Coronary artery (tissue), 2 donors: ENCODE measurements at regions not wholly inside any gene's neighbourhood (a gene's known extent, or its start where the extent isn't known, plus 50 kb on each side); places are given as distances from the start of the nearest gene placed in this dataset.

Source experiments
- DNase-seq: peaks from one replicate; pipeline ENCODE4 v3.0.0-alpha.2; 2017; ENCODE audit warnings: low spot score
- H3K27ac ChIP-seq, 2 donors: fragments of 200-600 bp; sonication (generic); one replicate each; pipeline ENCODE4 v1.5.1; 2016 to 2019
- H3K4me3 ChIP-seq: fragments of 200-600 bp; sonication (generic); 2 replicates; pipeline ENCODE4 v1.5.1; 2016; ENCODE audit warnings: mild to moderate bottlenecking, moderate library complexity
- TF ChIP-seq, protein P1 (sequence below): fragments of 200-600 bp; sonication (generic); IDR thresholded peaks from one replicate; pipeline ENCODE4 v1.5.1; 2019; ENCODE audit warnings: antibody characterized with exemption

DNA sequence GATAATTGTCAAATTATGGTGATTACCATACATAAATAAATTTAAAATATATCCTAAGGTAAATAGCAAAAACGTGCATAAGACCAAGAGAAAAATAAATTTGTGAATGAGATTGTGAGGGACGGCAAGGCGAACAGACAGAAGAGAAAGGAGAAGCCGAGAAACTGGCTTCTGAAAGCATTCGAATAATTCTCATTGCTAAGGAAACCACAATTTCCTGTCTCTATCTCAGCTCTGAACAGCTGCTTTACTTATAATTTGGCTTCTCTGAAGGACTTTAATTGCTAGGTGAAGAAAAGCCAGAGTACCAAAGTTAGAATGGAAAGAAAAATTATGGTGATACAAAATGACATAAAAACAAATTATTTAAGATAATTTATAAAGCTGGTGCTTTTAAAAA is 79.0 kb upstream of the RGS17 start:
- DNase-seq = no peak
- TF ChIP-seq, protein P1, sequence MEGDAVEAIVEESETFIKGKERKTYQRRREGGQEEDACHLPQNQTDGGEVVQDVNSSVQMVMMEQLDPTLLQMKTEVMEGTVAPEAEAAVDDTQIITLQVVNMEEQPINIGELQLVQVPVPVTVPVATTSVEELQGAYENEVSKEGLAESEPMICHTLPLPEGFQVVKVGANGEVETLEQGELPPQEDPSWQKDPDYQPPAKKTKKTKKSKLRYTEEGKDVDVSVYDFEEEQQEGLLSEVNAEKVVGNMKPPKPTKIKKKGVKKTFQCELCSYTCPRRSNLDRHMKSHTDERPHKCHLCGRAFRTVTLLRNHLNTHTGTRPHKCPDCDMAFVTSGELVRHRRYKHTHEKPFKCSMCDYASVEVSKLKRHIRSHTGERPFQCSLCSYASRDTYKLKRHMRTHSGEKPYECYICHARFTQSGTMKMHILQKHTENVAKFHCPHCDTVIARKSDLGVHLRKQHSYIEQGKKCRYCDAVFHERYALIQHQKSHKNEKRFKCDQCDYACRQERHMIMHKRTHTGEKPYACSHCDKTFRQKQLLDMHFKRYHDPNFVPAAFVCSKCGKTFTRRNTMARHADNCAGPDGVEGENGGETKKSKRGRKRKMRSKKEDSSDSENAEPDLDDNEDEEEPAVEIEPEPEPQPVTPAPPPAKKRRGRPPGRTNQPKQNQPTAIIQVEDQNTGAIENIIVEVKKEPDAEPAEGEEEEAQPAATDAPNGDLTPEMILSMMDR = no peak
- no peak overlapping the region for H3K27ac ChIP-seq
- H3K4me3 ChIP-seq = no peak overlapping the region

DNA sequence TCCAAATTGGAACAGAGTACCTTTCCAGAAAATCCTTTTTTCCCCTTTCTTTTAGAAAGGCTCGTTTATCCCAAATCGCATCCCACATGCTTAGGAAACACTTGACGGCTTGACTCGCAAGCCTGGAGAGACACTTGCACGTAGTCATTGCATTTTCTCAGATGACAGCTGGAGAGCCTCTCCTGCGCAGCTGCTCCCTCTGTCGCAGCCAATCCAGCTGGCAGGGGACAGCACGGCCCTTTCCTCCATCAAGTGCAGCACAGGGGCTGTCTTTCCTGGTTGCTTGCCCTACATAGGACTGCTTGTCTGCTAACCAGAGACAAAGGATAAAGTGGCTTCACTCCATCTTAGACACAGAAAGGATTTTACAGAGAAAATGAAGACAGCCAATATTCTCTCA is 77.6 kb upstream of the RGS17 start:
- Histone ChIP-seq H3K4me3 (no peak overlapping the region), H3K27ac (no peak overlapping the region)
- TF ChIP-seq, protein P1 = no peak
- no peak for DNase-seq

DNA sequence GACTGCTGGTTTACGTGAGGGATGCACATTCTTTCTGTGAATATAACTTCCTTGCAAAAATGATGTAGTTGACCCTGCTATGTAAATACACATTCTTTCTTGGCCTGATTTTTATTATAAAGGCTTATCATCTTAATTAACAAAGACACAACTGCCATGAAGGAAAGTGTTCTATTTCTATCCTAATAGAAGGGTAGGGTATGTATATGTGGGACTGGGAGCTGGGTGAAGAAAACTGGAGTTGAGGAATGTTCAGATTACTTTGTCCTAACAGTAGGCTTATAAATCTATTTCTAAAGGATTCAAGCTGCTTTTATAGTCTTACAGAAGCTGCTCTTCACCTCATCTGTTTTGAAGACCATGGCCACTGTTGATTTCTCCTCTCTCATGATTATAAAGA is 76.5 kb upstream of the RGS17 start:
- TF ChIP-seq, protein P1 = no peak
- H3K27ac ChIP-seq = no peak overlapping the region
- DNase-seq = no peak
- no peak overlapping the region for H3K4me3 ChIP-seq

DNA sequence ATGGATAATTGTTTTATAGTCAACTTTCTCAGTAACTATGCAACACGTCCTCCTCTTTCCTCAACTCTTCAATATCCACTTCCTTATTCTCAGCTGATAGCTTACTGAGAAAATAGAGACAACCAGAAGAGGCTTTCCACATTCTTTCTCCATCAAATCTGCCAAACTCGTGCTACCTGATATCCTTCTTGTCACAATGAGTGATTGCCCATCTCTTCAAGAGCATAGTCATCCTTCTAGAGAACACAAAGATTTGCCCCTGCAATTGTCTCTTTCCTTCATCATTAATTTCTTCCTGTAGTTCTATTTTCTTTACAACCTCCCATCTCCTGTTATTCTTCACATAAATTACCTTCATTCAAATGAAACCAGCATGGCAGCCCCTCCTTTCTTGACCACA is 75.9 kb upstream of the RGS17 start:
- Histone ChIP-seq H3K27ac (no peak overlapping the region), H3K4me3 (no peak overlapping the region)
- TF ChIP-seq, protein P1 = no peak
- no peak for DNase-seq

DNA sequence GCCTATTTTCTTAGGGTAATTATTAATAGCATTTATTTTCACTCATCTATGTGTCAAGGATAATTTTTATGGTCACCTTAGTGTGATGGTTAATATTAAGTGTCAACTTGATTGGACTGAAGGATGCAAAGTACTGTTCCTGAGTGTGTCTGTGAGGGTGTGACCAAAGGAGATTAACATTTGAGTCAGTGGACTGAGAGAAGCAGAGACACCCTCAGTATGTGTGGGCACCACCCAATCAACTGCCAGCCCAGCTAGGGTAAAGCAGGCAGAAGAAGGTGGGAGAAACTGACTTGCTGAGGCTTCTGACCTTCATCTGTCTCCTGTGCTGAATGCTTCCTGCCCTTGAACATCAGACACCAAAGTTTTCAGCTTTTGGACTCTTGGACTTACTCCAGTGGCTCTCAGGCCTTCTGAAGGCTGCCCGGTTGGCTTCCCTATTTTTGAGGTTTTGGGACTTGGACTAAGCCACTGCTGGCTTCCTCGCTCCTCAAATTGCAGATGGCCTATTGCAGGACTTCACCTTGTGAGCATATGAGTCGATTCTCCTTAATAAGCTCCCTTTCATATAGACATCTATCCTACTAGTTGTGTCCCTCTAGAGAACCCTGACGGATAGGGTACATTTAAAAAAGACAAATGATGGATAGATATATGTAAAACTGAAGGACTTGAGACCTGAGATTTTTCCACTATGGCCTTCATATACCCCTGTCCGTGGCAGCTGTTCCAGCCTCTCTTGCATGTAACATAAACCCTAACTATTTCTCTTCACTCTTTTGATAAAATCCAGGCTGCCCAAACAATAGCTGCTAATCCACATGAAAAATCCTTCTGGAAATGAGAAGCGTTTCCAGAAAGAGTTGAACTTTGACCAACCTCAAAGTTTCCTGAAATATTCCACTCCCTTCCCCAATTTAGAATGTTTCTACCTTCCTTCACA is 62.1 kb upstream of the RGS17 start:
- TF ChIP-seq, protein P1 = no peak
- DNase-seq = no peak
- Histone ChIP-seq H3K4me3 (no peak overlapping the region), H3K27ac (no peak overlapping the region)

DNA sequence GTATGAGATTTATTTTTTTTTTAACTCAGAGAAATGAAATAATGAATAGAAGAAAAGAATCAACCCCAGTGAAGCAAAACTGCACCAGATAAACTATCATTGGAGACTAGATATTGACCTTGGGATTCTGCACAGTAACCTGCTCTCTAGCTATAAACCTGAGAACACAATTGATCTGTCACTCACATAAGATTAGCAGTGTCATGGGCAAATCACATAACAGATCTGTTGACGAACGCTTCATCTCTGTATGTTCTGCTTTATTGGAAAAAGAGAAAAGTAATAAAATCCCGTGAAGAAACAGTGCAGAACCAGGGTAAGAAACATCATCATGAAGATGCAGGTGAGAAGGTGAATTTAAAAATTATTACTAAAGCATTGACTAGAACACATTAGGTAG is 52.8 kb upstream of the RGS17 start:
- Histone ChIP-seq H3K4me3 (no peak overlapping the region), H3K27ac (no peak overlapping the region)
- DNase-seq = no peak
- TF ChIP-seq, protein P1 = no peak
